ENCODE measurements at regions not wholly inside any gene's neighbourhood (a gene's known extent, or its start where the extent isn't known, plus 50 kb on each side); places are given as distances from the start of the nearest gene placed in this dataset.

DNA sequence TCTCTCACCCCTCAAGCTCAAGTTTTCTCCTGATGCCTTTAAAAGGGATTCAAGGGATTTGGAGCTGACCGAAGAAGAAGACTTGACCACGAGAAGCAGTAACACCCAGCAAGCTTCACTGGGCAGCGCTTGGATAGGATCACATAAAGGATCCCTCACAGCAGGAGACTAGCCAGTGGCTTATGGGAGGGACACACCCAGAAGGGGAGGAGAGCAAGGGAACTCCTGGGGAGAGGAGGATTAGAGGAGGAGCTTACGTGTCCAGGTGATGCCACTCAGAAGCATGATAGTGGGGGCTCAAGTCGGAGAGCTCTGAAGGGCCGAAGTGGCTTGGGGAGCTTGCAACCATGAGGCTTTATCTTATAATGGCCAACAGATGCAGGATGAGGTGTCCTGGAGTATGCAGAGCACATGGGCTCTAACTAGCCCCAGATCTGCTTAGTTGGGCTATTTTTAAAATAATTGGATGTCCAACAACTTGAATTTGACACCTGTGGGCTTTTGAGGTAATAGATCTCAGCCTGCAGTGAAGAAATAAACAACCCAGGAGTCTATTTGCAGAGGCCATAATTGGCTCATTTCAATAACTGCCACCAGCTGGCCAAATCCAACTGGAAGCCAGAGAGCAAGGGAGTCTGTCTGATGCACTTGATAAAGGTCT, 137.9 kb upstream of the EXOC2 start:
- TF ChIP-seq, protein P1, sequence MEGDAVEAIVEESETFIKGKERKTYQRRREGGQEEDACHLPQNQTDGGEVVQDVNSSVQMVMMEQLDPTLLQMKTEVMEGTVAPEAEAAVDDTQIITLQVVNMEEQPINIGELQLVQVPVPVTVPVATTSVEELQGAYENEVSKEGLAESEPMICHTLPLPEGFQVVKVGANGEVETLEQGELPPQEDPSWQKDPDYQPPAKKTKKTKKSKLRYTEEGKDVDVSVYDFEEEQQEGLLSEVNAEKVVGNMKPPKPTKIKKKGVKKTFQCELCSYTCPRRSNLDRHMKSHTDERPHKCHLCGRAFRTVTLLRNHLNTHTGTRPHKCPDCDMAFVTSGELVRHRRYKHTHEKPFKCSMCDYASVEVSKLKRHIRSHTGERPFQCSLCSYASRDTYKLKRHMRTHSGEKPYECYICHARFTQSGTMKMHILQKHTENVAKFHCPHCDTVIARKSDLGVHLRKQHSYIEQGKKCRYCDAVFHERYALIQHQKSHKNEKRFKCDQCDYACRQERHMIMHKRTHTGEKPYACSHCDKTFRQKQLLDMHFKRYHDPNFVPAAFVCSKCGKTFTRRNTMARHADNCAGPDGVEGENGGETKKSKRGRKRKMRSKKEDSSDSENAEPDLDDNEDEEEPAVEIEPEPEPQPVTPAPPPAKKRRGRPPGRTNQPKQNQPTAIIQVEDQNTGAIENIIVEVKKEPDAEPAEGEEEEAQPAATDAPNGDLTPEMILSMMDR (IDR thresholded peaks at IDR 0.05): no peak
- no peak for TF ChIP-seq EZH2 (IDR thresholded peaks at IDR 0.05)
